ENCODE measurements at regions not wholly inside any gene's neighbourhood (a gene's known extent, or its start where the extent isn't known, plus 50 kb on each side); places are given as distances from the start of the nearest gene placed in this dataset.
A peak's percentile ranks its signal among the peaks of the same experiment; 100 is the strongest.

GRCh38 chr10:110398419-110399105 lies 93.8 kb upstream of the SMNDC1 start:
- DNase-seq (ENCODE audit: low spot score) = peak; percentile 96

- peak; percentile 88 for DNase-seq (ENCODE audit: low spot score)
Measured at GRCh38 chr10:110399106-110399964, 94.6 kb upstream of the SMNDC1 start.

GRCh38 chr10:110399965-110400933 lies 95.5 kb upstream of the SMNDC1 start:
- DNase-seq (ENCODE audit: low spot score) = no peak

- DNase-seq (ENCODE audit: low spot score) = no peak
Measured at GRCh38 chr10:110401401-110402076, 96.2 kb upstream of the DUSP5 start.

GRCh38 chr10:110402077-110402416 lies 95.7 kb upstream of the DUSP5 start:
- DNase-seq (ENCODE audit: low spot score) = no peak

GRCh38 chr10:110403593-110403992 lies 94.1 kb upstream of the DUSP5 start:
- no peak for DNase-seq (ENCODE audit: low spot score)

GRCh38 chr10:110404413-110404812 lies 93.3 kb upstream of the DUSP5 start:
- DNase-seq (ENCODE audit: low spot score) = no peak

GRCh38 chr10:110404825-110405224 lies 92.9 kb upstream of the DUSP5 start:
- no peak for DNase-seq (ENCODE audit: low spot score)

GRCh38 chr10:110405380-110405779 lies 92.3 kb upstream of the DUSP5 start:
- no peak for DNase-seq (ENCODE audit: low spot score)

GRCh38 chr10:110407301-110408170 lies 90.2 kb upstream of the DUSP5 start:
- no peak for DNase-seq (ENCODE audit: low spot score)

- DNase-seq (ENCODE audit: low spot score) = no peak
Measured at GRCh38 chr10:110408203-110408871, 89.4 kb upstream of the DUSP5 start.

GRCh38 chr10:110408943-110409342 lies 88.8 kb upstream of the DUSP5 start:
- DNase-seq (ENCODE audit: low spot score) = no peak

GRCh38 chr10:110409488-110409887 lies 88.2 kb upstream of the DUSP5 start:
- DNase-seq (ENCODE audit: low spot score) = no peak

- no peak for DNase-seq (ENCODE audit: low spot score)
Measured at GRCh38 chr10:110409926-110410325, 87.8 kb upstream of the DUSP5 start.

GRCh38 chr10:110410329-110411046 lies 87.2 kb upstream of the DUSP5 start:
- peak; percentile 94 for DNase-seq (ENCODE audit: low spot score)

GRCh38 chr10:110411047-110411410 lies 86.7 kb upstream of the DUSP5 start:
- no peak for DNase-seq (ENCODE audit: low spot score)

- DNase-seq (ENCODE audit: low spot score) = peak; percentile 43
Measured at GRCh38 chr10:110413049-110413783, 84.5 kb upstream of the DUSP5 start.

GRCh38 chr10:110413903-110414547 lies 83.7 kb upstream of the DUSP5 start:
- DNase-seq (ENCODE audit: low spot score) = no peak
